ENCODE measurements at regions not wholly inside any gene's neighbourhood (a gene's known extent, or its start where the extent isn't known, plus 50 kb on each side); places are given as distances from the start of the nearest gene placed in this dataset.

GRCh38 chr10:80700760-80701444 is 163.2 kb downstream of the SH2D4B start:
- Histone ChIP-seq H3K9ac (ENCODE audit: low read depth, low read length) (no peak overlapping the region), H2BK20ac (ENCODE audit: low read depth, low read length) (no peak overlapping the region)
- WGBS, 2 experiments (ENCODE audit: extremely low coverage in 2 of 2, insufficient read length in 1 of 2) = no CpG with 5 or more reads among the region's 8 CpGs

More at GRCh38 chr10:80700760-80701444, 163.2 kb downstream of the SH2D4B start:
- Histone ChIP-seq H4K91ac (ENCODE audit: insufficient read depth, low read depth, low read length) (no peak overlapping the region), H4K20me1 (ENCODE audit: insufficient read depth, low read length) (no peaks in the 10 kb centered on the region), H2BK15ac (ENCODE audit: low read depth, low read length) (no peak overlapping the region), H3K27me3 (ENCODE audit: control insufficient read depth, insufficient read depth, low read length) (no peaks in the 10 kb centered on the region), H3K56ac (ENCODE audit: extremely low read depth, insufficient read depth, low read length) (no peak overlapping the region), H3K27ac (ENCODE audit: insufficient read depth, low read length) (no peak overlapping the region), H2AK9ac (replicated peaks; ENCODE audit: low read depth, low read length, poor library complexity) (no peak overlapping the region), H3K4me3 (ENCODE audit: insufficient read depth, low read depth, low read length) (no peak overlapping the region), H2BK120ac (ENCODE audit: low read depth, low read length) (no peak overlapping the region), H3K79me1 (ENCODE audit: low read depth in 1 of 2, low read length in 2 of 2) (no peaks in the 10 kb centered on the region), H3K14ac (replicated peaks; ENCODE audit: low read depth, low read length) (no peak overlapping the region), H3K23ac (ENCODE audit: low read depth, low read length) (no peak overlapping the region), H3K18ac (ENCODE audit: low read depth, low read length) (no peak overlapping the region), H3K4me2 (ENCODE audit: low read depth, low read length) (no peak overlapping the region), H2AK5ac (ENCODE audit: low read depth, low read length) (no peak overlapping the region), H2AFZ (replicated peaks; ENCODE audit: low read length, poor library complexity) (no peak overlapping the region), H3K36me3 (ENCODE audit: control insufficient read depth, insufficient read depth, low read length) (no peaks in the 10 kb centered on the region), H3K4ac (ENCODE audit: low read depth, low read length) (no peak overlapping the region), H4K8ac (ENCODE audit: low read depth in 2 of 2, low read length in 2 of 2) (no peak overlapping the region), H2BK5ac (ENCODE audit: low read depth, low read length, poor library complexity, severe bottlenecking) (no peak overlapping the region), H4K5ac (ENCODE audit: low read depth, low read length) (no peak overlapping the region), H3K9me1 (ENCODE audit: insufficient read depth, low read length) (no peaks in the 10 kb centered on the region), H3K9me3 (ENCODE audit: control insufficient read depth, insufficient read depth, low read length) (no peaks in the 10 kb centered on the region), H3K4me1 (ENCODE audit: control insufficient read depth, insufficient read depth, low read length) (no peaks in the 10 kb centered on the region)
- DNase-seq = no peak
- in situ Hi-C loops (cut with MboI; ENCODE audit: low sequenced_read_pairs) = no loop called here
- dilution Hi-C loops (cut with HindIII; ENCODE audit: low sequenced_read_pairs, unreplicated experiment) = no loop called here
- POLR2A ChIA-PET (ENCODE audit: unreplicated experiment) = no interaction called here
- no TSS peak for BruUV-seq (replicated peaks)
- TF ChIP-seq NFE2L2 (IDR thresholded peaks at IDR 0.05; ENCODE audit: low read depth, low read length) = no peak
- no peak for TF ChIP-seq SMC3 (IDR thresholded peaks at IDR 0.05; ENCODE audit: low read depth, low read length)
- no peak for TF ChIP-seq MXI1 (IDR thresholded peaks at IDR 0.05; ENCODE audit: borderline replicate concordance, low read depth, low read length)
- no peak for ATAC-seq (ENCODE audit: low read depth)
- intact Hi-C loops (cut with micrococcal nuclease) = no loop called here
- CTCF ChIA-PET = no interaction called here

Data from IMR-90 (cell line).